ENCODE measurements at regions not wholly inside any gene's neighbourhood (a gene's known extent, or its start where the extent isn't known, plus 50 kb on each side); places are given as distances from the start of the nearest gene placed in this dataset.
"Not testable (repeated sequence)": the region's sequence is repeated elsewhere in the genome, so short reads cannot be mapped to it uniquely, and the experiment has no call there.

GRCh38 chr1:221963742-221964141, 221.9 kb upstream of the DUSP10 start:
- Histone ChIP-seq H3K4me1 (peaks cover 0 to 15% (median 0%) of the 10 kb centered on the region in 4 donors), H3K9me3 (no peaks in the 10 kb centered on the region), H3K4me3 (no peak overlapping the region), H3K36me3 (no peaks in the 10 kb centered on the region), H3K27me3 (no peaks in the 10 kb centered on the region), H3K27ac (no peak overlapping the region)
- WGBS, 5 donors, result 81 to 91% (median 90%) methylated on average over 1 of the region's 1 CpG
- DNase-seq, result no peak
- no peak for TF ChIP-seq POLR2AphosphoS5 (IDR thresholded peaks at IDR 0.05)
- TF ChIP-seq POLR2A (IDR thresholded peaks at IDR 0.05), result no peak
- no peak for TF ChIP-seq CTCF (IDR thresholded peaks at IDR 0.05)
- no peak for TF ChIP-seq EP300 (IDR thresholded peaks at IDR 0.05)
- intact Hi-C loops (cut with DNase I; ENCODE audit: low total_unique reads), result no loop called here

GRCh38 chr1:221962385-221962784, 220.5 kb upstream of the DUSP10 start:
- Histone ChIP-seq H3K27me3 (no peaks in the 10 kb centered on the region), H3K27ac (no peak overlapping the region), H3K4me3 (no peak overlapping the region), H3K36me3 (no peaks in the 10 kb centered on the region), H3K9me3 (no peaks in the 10 kb centered on the region), H3K4me1 (peaks cover 0 to 15% (median 0%) of the 10 kb centered on the region in 4 donors)
- TF ChIP-seq POLR2AphosphoS5 (IDR thresholded peaks at IDR 0.05) (no peak), CTCF (IDR thresholded peaks at IDR 0.05) (no peak), POLR2A (IDR thresholded peaks at IDR 0.05) (no peak), EP300 (IDR thresholded peaks at IDR 0.05) (no peak)
- no peak for DNase-seq
- 91 to 97% (median 94%) methylated on average over 4 of the region's 4 CpGs for WGBS, 5 donors
- intact Hi-C loops (cut with DNase I; ENCODE audit: low total_unique reads), result no loop called here

GRCh38 chr1:221961532-221962292, 219.8 kb upstream of the DUSP10 start:
- Histone ChIP-seq H3K27me3 (no peaks in the 10 kb centered on the region), H3K4me3 (no peak overlapping the region), H3K9me3 (no peaks in the 10 kb centered on the region), H3K36me3 (no peaks in the 10 kb centered on the region), H3K27ac (peak overlapping the region in 1 of 5 donors; percentile 35), H3K4me1 (peaks cover 0 to 15% (median 0%) of the 10 kb centered on the region in 4 donors)
- intact Hi-C loops (cut with DNase I; ENCODE audit: low total_unique reads), result no loop called here
- no peak for TF ChIP-seq POLR2AphosphoS5 (IDR thresholded peaks at IDR 0.05)
- TF ChIP-seq POLR2A (IDR thresholded peaks at IDR 0.05), result no peak
- no peak for TF ChIP-seq EP300 (IDR thresholded peaks at IDR 0.05)
- no peak for TF ChIP-seq CTCF (IDR thresholded peaks at IDR 0.05)
- 52 to 58% (median 57%) methylated on average over 5 of the region's 5 CpGs for WGBS, 5 donors
- peak in 1 of 2 donors; percentile 52 for DNase-seq

GRCh38 chr1:221958161-221958562, 216.3 kb upstream of the DUSP10 start:
- intact Hi-C loops (cut with DNase I; ENCODE audit: low total_unique reads); H3K4me3 ChIP-seq; H3K9me3 ChIP-seq; DNase-seq; H3K36me3 ChIP-seq; H3K27ac ChIP-seq; H3K27me3 ChIP-seq: not testable (repeated sequence)
- WGBS, 5 donors, result 49 to 64% (median 56%) methylated on average over 2 of the region's 2 CpGs
- H3K4me1 ChIP-seq, result peaks cover 0 to 15% (median 0%) of the 10 kb centered on the region in 4 donors

- H3K4me3 ChIP-seq; DNase-seq; H3K9me3 ChIP-seq; H3K36me3 ChIP-seq; H3K27me3 ChIP-seq; intact Hi-C loops (cut with DNase I; ENCODE audit: low total_unique reads); H3K27ac ChIP-seq: not testable (repeated sequence)
- peaks cover 0 to 15% (median 0%) of the 10 kb centered on the region in 4 donors for H3K4me1 ChIP-seq
- WGBS, 5 donors, result 92 to 97% (median 96%) methylated on average over 3 of the region's 3 CpGs
Measured at GRCh38 chr1:221957350-221957749, 215.5 kb upstream of the DUSP10 start.

Measured in stomach (tissue), 8 donors.